Breast epithelium (tissue), 4 donors: ENCODE measurements at regions not wholly inside any gene's neighbourhood (a gene's known extent, or its start where the extent isn't known, plus 50 kb on each side); places are given as distances from the start of the nearest gene placed in this dataset.

ENCODE experiments used
- DNase-seq, 2 donors: peaks; one replicate each; pipeline ENCODE4 v3.0.0-alpha.2; 2019; ENCODE audit warnings: low spot score in 2 of 2
- H3K27ac ChIP-seq, 2 donors: fragments of 200-600 bp; sonication (generic) in 1 of 2; one replicate each; pipeline ENCODE4 v1.5.1; 2016 to 2019; ENCODE audit warnings: mild to moderate bottlenecking in 1 of 2
- H3K27me3 ChIP-seq, 2 donors: fragments of 200-600 bp; sonication (generic) in 1 of 2; one replicate each; pipeline versions ENCODE4 v1.5.1 to v1.6.0; 2017 to 2019; ENCODE audit warnings: control low read depth in 1 of 2, mild to moderate bottlenecking in 1 of 2
- H3K36me3 ChIP-seq: fragments of 200-600 bp; one replicate; pipeline ENCODE4 v1.5.1; 2019
- H3K4me1 ChIP-seq, 2 donors: fragments of 200-600 bp; sonication (generic); one replicate each; pipeline ENCODE4 v1.5.1; 2016 to 2019; ENCODE audit warnings: control low read depth in 1 of 2
- H3K4me3 ChIP-seq, 3 donors: fragments of 200-600 bp; sonication (generic); 1 replicate in 2 of 3; 2 replicates in 1 of 3; pipeline ENCODE4 v1.5.1; 2016 to 2019; ENCODE audit warnings: mild to moderate bottlenecking in 3 of 3, moderate library complexity in 2 of 3
- H3K9me3 ChIP-seq, 2 donors: fragments of 200-600 bp; sonication (generic) in 1 of 2; one replicate each; pipeline ENCODE4 v1.5.1; 2016 to 2019; ENCODE audit warnings: control low read depth in 1 of 2
- CTCF ChIP-seq, 3 donors: fragments of 450-650 bp; IDR thresholded peaks; one replicate each; pipeline ENCODE4 v1.5.1; 2016 to 2017; ENCODE audit warnings: antibody characterized with exemption in 3 of 3, mild to moderate bottlenecking in 3 of 3, moderate library complexity in 3 of 3
- POLR2A ChIP-seq: fragments of 450-650 bp; IDR thresholded peaks from one replicate; pipeline ENCODE4 v1.6.1; 2016; ENCODE audit warnings: antibody characterized with exemption, mild to moderate bottlenecking, moderate library complexity
- POLR2AphosphoS5 ChIP-seq, 3 donors: sonication (generic); formaldehyde crosslinking; IDR thresholded peaks; one replicate each; pipeline ENCODE4 v1.6.1; 2017; ENCODE audit warnings: antibody characterized with exemption in 3 of 3
- intact Hi-C: fragments of 100-400 bp; cut with DNase I; formaldehyde crosslinking; loops from one replicate; pipeline ENCODE4 v1.15.1; 2023; ENCODE audit warnings: low total_unique reads

GRCh38 chr20:48096212-48096875, 311.1 kb upstream of the SULF2 start:
- DNase-seq = no peak
- TF ChIP-seq CTCF (IDR thresholded peaks at IDR 0.05) (no peak), POLR2A (no peak), POLR2AphosphoS5 (IDR thresholded peaks at IDR 0.05) (no peak)
- Histone ChIP-seq H3K27me3 (peaks cover 0 to 6% of the 10 kb centered on the region in 2 donors), H3K4me1 (no peaks in the 10 kb centered on the region), H3K9me3 (no peaks in the 10 kb centered on the region), H3K27ac (no peak overlapping the region), H3K36me3 (no peaks in the 10 kb centered on the region), H3K4me3 (no peak overlapping the region)
- intact Hi-C loops = no loop called here

GRCh38 chr20:48094944-48095343, 309.7 kb upstream of the SULF2 start:
- TF ChIP-seq CTCF (IDR thresholded peaks at IDR 0.05) (no peak), POLR2A (no peak), POLR2AphosphoS5 (IDR thresholded peaks at IDR 0.05) (no peak)
- no peak overlapping the region for H3K4me3 ChIP-seq

GRCh38 chr20:48094196-48094749, 309.0 kb upstream of the SULF2 start:
- no peak for DNase-seq
- Histone ChIP-seq H3K4me1 (no peaks in the 10 kb centered on the region), H3K27ac (no peak overlapping the region), H3K4me3 (no peak overlapping the region), H3K27me3 (peaks cover 0 to 11% of the 10 kb centered on the region in 2 donors), H3K9me3 (no peaks in the 10 kb centered on the region), H3K36me3 (no peaks in the 10 kb centered on the region)
- TF ChIP-seq CTCF (IDR thresholded peaks at IDR 0.05) (no peak), POLR2A (no peak), POLR2AphosphoS5 (IDR thresholded peaks at IDR 0.05) (no peak)
- intact Hi-C loops = no loop called here

More at GRCh38 chr20:48094944-48095343, 309.7 kb upstream of the SULF2 start:
- intact Hi-C loops = no loop called here
- Histone ChIP-seq H3K36me3 (no peaks in the 10 kb centered on the region), H3K9me3 (no peaks in the 10 kb centered on the region), H3K27ac (no peak overlapping the region), H3K4me1 (no peaks in the 10 kb centered on the region), H3K27me3 (peaks cover 0 to 11% of the 10 kb centered on the region in 2 donors)
- no peak for DNase-seq

GRCh38 chr20:48092596-48093280, 307.5 kb upstream of the SULF2 start:
- intact Hi-C loops = no loop called here

More at GRCh38 chr20:48092596-48093280, 307.5 kb upstream of the SULF2 start:
- TF ChIP-seq CTCF (IDR thresholded peaks at IDR 0.05) = no peak
- TF ChIP-seq POLR2A = no peak
- no peak for TF ChIP-seq POLR2AphosphoS5 (IDR thresholded peaks at IDR 0.05)
- Histone ChIP-seq H3K36me3 (no peaks in the 10 kb centered on the region), H3K9me3 (no peaks in the 10 kb centered on the region), H3K4me3 (no peak overlapping the region), H3K27me3 (peaks cover 0 to 11% of the 10 kb centered on the region in 2 donors), H3K4me1 (no peaks in the 10 kb centered on the region), H3K27ac (no peak overlapping the region)
- no peak for DNase-seq
